NCI-H1436 treated with DMSO at 0.1 percent for 48 hours (cell line): ENCODE measurements at regions not wholly inside any gene's neighbourhood (a gene's known extent, or its start where the extent isn't known, plus 50 kb on each side); places are given as distances from the start of the nearest gene placed in this dataset.
"Not testable (repeated sequence)": the region's sequence is repeated elsewhere in the genome, so short reads cannot be mapped to it uniquely, and the experiment has no call there.

ENCODE experiments used
- DNase-seq: peaks from one replicate; lab custom pipeline; 2025; lab: John Stamatoyannopoulos, UW

GRCh38 chr2:8139668-8140200 is 542.1 kb upstream of the ID2 start:
- no peak for DNase-seq

DNA sequence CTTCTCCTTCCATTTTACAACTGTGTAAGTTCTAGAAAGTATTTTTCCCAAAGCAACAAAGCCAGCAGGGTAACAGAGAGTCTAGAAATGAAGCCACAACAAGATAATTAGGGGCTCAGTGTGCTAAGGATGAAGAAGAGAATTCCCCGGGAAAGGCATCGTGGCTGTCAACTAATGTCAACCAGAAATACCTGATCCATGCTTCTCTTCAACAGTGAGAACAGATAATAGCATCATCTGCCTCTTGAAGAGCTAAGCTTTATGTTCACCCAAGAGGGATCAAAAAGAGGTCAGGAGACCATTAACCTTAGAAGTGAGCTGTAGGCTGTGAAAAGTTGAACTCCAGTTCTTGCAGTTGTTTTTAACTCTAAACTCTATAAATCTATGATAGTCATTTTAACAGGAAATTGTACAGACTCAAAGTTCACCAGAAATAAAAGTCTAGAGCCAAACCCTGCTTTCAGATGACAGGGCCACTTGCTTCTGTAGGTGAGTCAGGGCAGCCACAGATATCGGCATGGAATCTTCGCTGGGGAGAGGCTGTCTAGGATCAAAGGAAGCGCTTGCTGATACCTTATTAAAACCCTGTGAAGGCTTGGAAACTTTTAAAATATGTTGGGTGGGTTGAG is 540.7 kb upstream of the ID2 start:
- DNase-seq: no peak

GRCh38 chr2:8141780-8142179 is 540.1 kb upstream of the ID2 start:
- no peak for DNase-seq

GRCh38 chr2:8142461-8142860 is 539.4 kb upstream of the ID2 start:
- DNase-seq: no peak

GRCh38 chr2:8144131-8144631 is 537.7 kb upstream of the ID2 start:
- no peak for DNase-seq

- no peak for DNase-seq
Observed at GRCh38 chr2:8144785-8145184, 537.1 kb upstream of the ID2 start.

GRCh38 chr2:8145375-8145774 is 536.5 kb upstream of the ID2 start:
- not testable (repeated sequence) for DNase-seq

- no peak for DNase-seq
Observed at GRCh38 chr2:8146132-8147005, 535.5 kb upstream of the ID2 start.

DNA sequence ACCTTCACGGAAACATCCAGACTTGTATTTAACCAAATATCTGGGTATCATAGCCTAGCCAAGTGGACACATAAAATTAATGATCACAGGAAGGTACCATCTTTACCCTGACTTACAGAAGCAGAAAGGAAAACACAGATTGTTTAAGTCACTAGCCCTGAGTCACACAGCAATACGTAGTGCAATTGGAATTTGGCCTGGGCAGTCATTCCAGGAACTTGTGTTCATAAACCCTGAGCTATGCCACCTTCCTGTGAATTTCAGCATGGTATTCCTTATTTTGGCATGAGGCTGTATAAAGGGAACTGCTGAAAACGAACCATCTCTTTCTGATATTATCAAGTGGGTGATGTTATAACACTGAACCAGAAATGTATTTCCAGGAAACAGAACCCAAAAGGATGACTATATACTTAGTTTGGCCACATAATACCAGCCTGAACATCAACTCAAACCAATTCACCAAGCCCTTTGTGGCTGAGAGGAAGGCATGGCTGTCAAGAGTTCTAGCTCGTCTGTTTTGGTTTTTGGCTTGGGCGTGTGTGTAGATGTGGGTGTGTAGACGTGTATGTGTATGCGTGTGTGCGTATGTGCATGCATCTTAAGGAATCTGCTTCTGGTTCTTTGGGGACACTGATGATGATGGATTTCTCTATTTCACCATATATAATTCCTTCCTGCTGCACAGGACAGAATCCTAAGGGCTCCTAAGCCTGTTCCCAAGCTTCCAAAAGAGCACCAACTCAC is 533.4 kb upstream of the ID2 start:
- no peak for DNase-seq

- DNase-seq: no peak
Observed at GRCh38 chr2:8149007-8149405, 532.9 kb upstream of the ID2 start.

GRCh38 chr2:8149985-8150539 is 531.8 kb upstream of the ID2 start:
- DNase-seq: no peak

GRCh38 chr2:8151888-8152287 is 530.0 kb upstream of the ID2 start:
- DNase-seq: no peak

DNA sequence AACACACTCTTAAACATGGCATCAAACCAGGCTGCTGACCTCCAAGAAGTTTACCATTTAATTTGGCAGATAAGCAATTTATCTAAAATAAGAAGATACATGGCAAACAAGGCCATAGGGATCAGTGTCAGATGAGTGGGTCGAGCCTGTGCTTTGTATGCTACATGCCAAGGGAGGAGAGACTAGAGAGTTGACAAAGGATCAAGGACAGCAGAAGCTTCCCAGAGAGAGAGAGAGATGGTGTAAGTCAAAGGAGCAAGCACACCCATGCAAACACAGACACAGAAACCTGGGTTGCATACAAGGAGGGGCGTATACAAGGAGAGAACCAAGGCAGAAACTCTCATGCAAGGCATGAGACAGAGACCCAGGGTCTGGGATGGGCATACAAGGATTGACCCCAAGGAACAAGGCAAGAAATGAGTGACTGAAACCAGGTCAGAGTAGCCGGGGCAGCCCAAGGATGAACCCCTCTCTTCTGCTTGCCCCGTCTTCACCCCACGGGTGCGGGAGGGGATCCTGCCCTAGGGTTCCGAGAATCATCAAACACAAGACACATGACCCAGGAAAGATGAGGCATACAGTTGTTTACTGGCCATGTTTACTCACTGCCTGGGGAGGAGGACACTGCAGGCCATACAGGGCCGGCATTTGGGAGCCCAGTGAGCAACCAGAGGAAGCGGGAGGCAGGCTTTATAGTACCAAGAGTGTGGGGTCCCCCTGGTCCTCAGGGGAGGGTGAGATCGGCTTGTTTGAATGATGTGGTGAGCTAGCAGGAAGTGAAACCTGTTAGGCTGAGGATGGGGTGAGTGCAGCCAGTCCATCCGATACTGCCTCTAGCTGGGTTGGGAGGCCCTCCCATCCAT is 529.2 kb upstream of the ID2 start:
- DNase-seq: no peak

GRCh38 chr2:8153258-8153718 is 528.6 kb upstream of the ID2 start:
- DNase-seq: no peak

DNA sequence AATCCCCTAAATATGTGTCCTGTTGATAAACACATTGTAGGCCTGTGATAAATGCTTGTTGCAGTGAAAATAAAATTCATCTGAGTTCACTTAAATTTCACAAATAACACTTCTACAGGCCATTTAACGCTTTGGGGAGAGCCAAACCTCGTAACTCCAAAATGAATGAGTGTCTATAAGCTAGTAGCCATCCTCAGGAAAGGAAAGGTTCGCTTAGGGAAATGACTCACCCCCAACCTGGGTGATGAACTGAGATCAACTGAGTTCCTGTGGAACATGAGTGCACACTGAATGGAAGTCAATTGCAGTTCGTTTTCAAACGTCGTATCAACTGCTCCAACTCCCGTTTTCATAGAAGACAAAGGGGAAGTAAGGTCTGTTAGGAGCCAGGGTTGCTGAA is 527.6 kb upstream of the ID2 start:
- no peak for DNase-seq

DNA sequence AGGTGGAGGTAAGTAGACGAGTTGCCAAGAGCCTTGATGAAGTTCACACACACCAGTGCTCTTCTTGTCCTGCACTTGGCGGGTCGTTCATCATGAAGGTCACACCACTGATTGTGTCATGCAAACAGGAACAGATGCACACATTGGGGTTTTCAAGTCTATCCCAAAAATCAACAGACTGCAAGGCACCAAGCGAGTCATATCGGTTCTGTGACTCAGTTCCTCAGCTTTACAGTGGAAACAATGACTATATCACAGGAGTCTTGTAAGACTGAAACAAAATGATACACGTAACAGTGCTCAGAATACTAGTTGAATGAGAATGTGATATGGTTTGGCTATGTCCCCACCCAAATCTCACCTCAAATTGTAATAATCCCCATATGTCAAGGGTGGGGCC is 526.9 kb upstream of the ID2 start:
- DNase-seq: no peak

- DNase-seq: no peak
Observed at GRCh38 chr2:8157621-8158430, 524.0 kb upstream of the ID2 start.

DNA sequence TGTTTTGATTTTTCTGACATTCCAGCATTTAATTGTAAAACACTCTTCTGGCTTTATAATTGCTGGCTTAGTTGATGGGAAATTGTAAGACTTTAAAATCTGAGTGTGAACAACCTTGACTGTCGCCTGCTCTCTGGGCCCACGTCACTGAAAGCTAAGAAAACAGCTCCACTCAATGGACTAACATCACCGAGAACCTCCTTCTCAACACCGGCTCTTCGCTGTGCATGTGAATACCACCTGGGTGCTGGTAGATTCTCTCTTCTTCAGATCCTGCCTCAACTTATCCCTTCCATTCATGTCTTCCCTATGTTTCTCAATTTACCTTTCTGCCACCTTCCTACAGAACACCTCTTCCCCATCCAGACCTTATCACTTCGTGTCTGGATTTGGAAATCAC is 523.1 kb upstream of the ID2 start:
- no peak for DNase-seq

- no peak for DNase-seq
Observed at GRCh38 chr2:8159211-8159965, 522.5 kb upstream of the ID2 start.
